Hepatic stellate cell (primary cell): ENCODE measurements at regions not wholly inside any gene's neighbourhood (a gene's known extent, or its start where the extent isn't known, plus 50 kb on each side); places are given as distances from the start of the nearest gene placed in this dataset.

Experiments used
- DNase-seq: peaks from one replicate; pipeline ENCODE4 v3.0.0; 2011; ENCODE audit warnings: low spot score

DNA sequence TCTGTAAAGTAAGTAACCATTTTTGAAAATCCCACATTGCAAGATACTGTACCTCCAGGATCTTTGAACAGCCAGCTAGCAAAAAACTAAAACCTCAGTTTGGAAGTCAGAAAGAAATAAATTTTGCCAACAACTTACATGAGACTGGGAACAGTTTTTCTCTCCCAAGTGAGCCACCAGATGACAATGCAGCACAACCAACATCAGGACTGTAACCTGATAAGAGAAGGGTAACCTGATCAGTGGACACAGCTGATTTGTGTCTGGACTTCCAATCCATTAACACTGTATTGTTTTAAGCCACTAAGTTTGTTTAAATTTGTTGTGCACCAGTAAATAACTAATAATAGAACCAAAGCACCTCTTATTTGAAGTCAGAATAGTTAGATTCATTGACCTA is 923.3 kb downstream of the FAT4 start:
- no peak for DNase-seq

DNA sequence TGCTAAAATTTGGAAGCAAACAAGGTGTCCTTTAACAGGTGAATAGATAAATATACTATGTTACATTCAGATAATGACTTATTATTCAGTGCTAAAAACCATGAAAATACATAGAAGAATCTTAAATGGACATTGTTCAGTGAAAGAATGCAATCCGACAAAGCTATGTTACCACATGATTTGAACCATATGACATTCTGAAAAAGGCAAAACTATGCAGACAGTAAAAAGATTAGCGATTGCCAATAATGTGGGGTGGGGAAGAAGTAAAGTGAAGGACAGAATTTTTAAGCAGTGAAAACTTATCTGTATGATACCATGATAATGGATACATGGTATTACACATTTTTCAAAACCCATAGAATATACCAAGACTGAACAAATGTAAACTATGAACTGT is 926.9 kb downstream of the FAT4 start:
- DNase-seq, result no peak

DNA sequence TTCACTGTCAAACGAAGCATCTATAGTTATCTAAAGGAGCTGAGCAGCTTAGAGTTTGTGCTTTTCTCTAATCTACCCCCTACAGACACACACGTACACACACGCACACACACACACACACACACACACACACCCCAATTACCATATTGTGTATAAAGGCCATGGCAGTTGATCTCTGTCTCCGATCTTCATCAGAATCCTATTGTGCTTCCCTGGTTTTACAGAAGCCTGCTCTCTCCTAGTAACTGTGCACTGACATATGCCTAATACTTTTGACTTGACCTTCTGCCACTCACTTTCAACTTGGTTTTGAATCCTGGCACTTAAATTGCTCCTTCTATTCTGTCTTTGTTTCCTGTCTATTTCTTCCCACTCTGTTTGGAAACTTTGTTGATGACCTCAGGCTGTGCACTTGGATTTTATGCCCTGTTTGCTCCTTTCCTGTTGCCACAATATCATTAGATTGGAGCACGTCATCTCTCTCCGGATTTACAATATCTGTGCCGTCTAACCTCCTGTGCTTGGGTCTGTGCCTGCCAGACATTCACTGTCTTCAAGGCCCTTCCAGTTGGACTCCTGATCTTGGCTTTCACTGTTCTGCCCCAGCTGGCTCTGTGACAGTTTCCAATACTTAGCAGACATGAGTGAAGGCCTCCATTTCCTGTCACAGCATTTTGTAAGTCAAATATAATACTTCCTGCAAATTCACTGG is 928.1 kb downstream of the FAT4 start:
- DNase-seq, result no peak

DNA sequence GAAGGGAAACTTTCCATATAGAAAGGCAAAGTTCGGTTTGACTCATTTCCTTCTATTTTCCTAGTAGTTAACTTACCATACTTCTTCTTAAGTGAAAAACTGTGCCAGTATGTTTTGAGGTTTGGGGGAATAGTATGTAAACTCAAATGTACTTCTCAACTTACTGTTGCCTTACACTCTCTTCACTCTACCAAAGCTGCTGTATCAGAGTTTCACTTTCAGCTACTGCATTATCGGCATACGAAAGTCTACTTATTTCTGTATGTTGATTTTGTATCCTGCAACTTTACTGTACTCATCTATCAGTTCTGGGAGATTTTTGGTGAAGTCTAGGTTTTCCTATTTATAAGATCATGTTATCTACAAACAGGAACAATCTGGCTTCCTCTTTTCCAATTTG is 932.7 kb downstream of the FAT4 start:
- no peak for DNase-seq

DNA sequence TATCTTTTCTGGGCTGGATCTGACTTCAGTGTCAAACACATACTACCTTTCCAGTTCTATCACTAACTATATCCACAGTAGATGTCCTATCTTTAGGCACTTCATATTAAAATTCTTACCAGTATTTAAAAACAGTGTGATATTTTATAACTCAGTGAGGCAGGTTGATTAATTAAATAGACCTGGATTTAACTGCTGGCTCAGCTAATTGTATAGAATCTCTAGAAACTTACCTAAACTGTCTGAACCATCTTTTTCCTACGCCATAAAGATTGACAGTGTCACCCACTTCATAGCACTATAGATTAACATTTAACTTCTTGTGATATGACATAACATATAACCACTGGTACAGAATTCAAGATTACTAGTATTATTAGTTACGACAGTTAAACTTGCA is 935.3 kb downstream of the FAT4 start:
- no peak for DNase-seq

- no peak for DNase-seq
These were observed 936.4 kb downstream of the FAT4 start for GRCh38 chr4:126251169-126251568.

GRCh38 chr4:126262665-126263064 is 947.9 kb downstream of the FAT4 start:
- no peak for DNase-seq

DNA sequence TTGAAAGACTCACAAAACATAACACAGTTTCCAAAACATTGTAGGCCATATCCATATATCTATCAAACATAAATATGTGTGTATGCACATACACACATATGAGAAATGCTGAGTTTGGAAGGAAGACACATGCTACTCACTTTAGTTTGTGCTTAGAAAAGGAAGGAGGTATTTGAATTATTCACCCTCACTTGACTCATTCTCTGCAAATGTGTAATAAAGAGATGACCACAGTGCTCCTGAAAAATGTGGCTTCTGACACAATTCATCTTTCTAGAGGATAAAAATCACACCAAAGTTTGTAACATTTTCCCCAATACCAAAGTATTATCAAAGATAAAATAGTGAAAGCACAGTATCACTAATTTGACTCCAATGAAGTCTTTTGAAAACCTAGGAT is 950.1 kb downstream of the FAT4 start:
- DNase-seq, result no peak

DNA sequence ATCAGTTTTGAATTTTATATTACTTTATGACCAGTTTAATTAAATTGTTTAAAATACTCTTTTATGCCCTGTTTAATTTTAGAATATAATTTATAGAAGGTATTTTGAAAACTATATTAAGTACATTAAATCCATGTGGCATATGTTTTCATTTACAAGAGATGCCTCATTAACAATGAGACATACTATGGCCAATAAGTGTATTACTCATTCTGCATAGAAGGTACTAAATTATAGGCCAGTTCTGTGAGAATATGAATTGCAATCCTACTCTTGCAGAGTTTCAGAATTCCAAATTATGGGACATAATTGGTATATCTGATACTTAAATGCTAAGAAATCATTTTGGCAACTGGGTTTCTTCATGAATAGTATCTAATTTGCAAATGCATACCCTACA is 951.1 kb downstream of the FAT4 start:
- no peak for DNase-seq

GRCh38 chr4:126267689-126268088 is 952.9 kb downstream of the FAT4 start:
- no peak for DNase-seq

DNA sequence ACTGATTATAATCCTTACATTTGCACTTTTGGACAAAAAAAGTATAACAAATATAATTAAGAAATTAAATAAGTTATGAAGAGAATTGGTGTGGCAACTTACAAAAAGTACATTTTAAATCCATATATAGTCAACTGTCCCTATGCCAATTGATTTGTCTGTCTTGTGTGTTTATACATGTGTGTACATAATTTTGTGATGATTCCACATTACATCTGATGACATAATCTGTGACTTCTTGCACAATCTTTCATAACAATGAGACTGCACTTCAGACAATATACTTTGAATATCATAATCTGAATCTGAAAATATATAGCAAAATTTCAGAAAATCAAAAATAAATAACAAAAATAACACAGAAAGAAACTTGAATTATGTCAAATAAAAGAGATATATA is 953.4 kb downstream of the FAT4 start:
- DNase-seq, result no peak

DNA sequence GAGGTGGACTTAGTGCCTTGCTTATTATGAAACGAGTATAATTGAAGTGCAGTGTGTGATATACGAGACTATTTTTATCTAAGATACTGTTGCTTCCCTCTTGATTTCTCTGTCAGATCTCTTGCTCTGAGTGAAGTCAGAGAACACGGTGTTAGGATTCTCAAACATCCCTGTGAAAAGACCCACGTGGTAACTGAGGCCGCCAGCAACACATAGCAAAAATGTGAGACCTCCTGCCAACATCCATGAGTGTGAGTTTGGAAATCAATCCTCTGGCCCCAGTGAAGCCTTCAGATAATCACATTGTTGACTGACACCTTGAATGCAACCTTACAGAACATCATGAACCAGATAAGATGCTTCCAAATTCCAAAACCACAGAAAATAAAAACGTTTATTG is 954.4 kb downstream of the FAT4 start:
- no peak for DNase-seq

DNA sequence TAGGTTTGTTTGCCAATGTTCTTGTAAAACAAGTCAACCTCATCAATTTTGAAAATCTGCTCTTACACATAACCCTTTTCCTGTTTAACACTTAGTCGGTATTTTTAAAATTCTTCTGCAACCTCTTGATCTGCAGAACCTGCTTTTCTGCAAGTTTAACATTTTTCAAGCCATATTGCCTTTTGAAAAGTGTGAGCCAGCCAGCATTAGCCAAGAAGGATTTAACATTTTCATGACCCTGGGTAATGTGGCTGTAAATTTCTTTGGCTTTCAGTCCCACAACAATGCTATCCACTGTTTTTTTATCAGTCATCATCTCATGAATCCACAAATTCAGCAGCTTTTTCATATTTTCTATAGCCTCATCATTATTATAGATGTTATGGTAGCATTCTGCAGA is 956.5 kb downstream of the FAT4 start:
- DNase-seq, result no peak

GRCh38 chr4:126273746-126274145 is 959.0 kb downstream of the FAT4 start:
- no peak for DNase-seq

- DNase-seq, result no peak
These were observed 977.1 kb downstream of the FAT4 start for GRCh38 chr4:126291886-126292285.

GRCh38 chr4:126298271-126298670 is 983.5 kb downstream of the FAT4 start:
- no peak for DNase-seq

DNA sequence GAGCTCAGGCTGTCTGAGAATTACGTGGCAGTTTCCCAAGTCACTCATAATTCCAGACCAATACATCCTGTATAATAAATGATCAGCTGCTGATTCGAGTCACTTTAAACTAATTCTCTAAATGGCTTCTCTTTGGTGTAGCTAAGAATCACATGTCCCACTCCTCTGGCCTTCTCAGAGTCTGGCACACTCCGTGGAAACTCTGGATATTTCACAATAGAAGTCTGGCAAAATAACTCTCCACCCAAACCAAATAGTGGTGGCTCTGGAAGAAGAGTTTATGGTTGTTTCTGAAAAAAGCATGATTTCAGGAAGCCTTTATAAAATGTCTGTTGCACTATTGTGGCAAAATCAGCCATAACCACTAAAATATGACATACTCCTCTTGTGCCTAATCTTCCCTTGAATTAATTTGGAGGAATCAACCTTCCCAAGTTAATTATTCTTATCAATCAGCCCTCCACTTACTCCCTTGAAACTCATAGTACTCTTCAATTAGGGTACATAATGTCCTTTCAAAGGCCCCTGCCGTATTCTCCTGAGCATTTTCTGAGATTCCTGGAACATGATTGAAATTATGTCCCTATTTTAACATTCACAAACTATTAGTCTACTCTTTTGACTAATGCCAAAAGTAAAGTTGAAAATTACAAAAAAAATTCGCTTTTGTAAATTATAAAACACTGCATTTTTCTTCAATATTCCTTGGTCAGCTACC is 991.6 kb downstream of the FAT4 start:
- DNase-seq, result no peak

DNA sequence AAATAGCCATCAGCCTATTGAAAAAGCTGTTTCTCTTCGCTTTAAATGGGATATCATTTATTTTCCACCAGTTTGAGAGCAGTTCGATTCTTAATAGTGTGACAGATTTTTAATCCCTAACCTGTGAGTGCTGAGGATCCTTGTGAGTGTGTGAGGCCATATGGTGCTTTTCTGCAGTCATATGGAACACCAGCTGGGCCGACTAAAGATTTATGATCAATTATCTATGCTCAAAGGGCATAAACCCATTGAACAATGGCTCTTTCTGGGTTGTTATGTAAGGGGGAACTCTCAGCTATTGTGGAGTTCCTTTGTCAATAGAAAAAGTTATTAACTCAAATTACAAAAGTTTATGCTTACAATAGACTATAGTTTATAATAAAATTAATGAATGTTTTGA is 1003.6 kb downstream of the FAT4 start:
- DNase-seq, result no peak

DNA sequence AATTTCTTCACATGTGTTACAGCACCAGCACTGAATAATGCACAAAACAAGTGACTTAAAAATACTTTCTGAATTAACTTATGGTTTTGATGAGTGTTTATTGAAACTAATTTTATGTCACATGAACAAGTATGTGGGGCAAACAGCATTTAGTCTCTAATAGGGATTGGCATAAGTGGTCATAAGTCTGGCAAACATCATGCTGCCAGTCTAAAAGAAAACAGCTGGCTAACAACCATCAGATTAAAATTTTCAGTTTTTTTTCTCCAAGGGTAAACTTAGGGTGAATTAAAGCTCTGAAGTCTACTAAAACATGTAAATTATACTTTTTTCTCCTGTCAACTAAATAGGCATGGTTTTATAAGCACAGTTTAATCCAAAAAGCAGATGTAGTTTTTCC is 1014.2 kb downstream of the FAT4 start:
- DNase-seq, result no peak

- DNase-seq, result no peak
These were observed 1023.8 kb downstream of the FAT4 start for GRCh38 chr4:126338548-126338947.

- no peak for DNase-seq
These were observed 1027.2 kb downstream of the FAT4 start for GRCh38 chr4:126341927-126342326.

DNA sequence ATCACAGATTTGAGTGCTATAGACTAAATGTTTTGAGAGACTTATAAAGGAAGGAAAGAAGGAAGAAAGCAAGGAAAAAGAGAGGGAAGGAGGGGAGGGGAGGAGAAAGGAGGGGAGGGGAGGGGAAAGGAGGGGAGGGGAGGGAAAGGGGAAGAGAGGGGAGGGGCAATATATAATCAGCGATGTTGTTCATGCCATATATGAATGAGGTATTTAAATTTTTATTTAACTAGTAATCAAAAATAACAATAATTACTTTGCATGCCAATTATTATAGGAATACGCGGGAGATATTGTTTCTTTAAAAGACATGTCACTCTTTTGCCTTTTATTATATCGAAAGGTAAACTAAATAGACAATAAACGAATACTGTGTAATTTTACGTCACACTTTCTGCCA is 1029.7 kb downstream of the FAT4 start:
- DNase-seq, result no peak

DNA sequence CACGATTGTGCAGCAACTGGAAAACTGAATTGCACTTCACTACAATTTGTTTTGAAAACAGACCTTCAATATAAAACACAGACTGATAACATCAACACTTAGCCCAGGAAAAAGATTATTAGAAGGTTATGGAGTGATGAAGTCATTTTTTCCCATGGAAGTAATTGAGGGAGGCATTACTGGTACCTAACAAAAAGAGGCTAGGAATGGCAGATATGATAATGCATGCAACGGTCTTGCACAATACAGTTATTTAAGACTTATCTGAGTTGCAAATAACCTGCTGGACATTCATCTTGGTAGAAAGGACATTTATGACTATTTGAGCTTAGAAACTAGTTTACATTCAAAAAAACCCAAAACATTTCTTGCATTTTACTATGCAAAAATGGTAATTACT is 1031.9 kb downstream of the FAT4 start:
- no peak for DNase-seq

- no peak for DNase-seq
These were observed 1040.0 kb downstream of the FAT4 start for GRCh38 chr4:126354784-126355183.
